Suppressor macrophage treated with lipopolysaccharide for 4 hours (primary cell): ENCODE measurements at regions not wholly inside any gene's neighbourhood (a gene's known extent, or its start where the extent isn't known, plus 50 kb on each side); places are given as distances from the start of the nearest gene placed in this dataset.
A peak's percentile ranks its signal among the peaks of the same experiment; 100 is the strongest.
"Not testable (repeated sequence)": the region's sequence is repeated elsewhere in the genome, so short reads cannot be mapped to it uniquely, and the experiment has no call there.

ENCODE experiments used
- DNase-seq: peaks from one replicate; pipeline ENCODE4 v3.0.0-alpha.2; 2020

- DNase-seq: no peak
These were observed 281.1 kb upstream of the TRIB2 start for GRCh38 chr2:12435430-12436222.

GRCh38 chr2:12436483-12436882 lies 280.3 kb upstream of the TRIB2 start:
- no peak for DNase-seq

- peak; percentile 45 for DNase-seq
These were observed 279.7 kb upstream of the TRIB2 start for GRCh38 chr2:12436935-12437561.

GRCh38 chr2:12440731-12441130 lies 276.0 kb upstream of the TRIB2 start:
- DNase-seq: no peak

- DNase-seq: no peak
These were observed 274.8 kb upstream of the TRIB2 start for GRCh38 chr2:12441750-12442475.

- peak; percentile 14 for DNase-seq
These were observed 274.3 kb upstream of the TRIB2 start for GRCh38 chr2:12442476-12442847.

- DNase-seq: peak; percentile 68
These were observed 267.8 kb upstream of the TRIB2 start for GRCh38 chr2:12448846-12449505.

- DNase-seq: no peak
These were observed 265.0 kb upstream of the TRIB2 start for GRCh38 chr2:12451726-12452125.

- DNase-seq: peak; percentile 83
These were observed 264.6 kb upstream of the TRIB2 start for GRCh38 chr2:12452185-12452584.

GRCh38 chr2:12453731-12454130 lies 263.0 kb upstream of the TRIB2 start:
- DNase-seq: no peak

- DNase-seq: peak; percentile 23
These were observed 261.1 kb upstream of the TRIB2 start for GRCh38 chr2:12455661-12456060.

- peak; percentile 94 for DNase-seq
These were observed 260.2 kb upstream of the TRIB2 start for GRCh38 chr2:12456293-12457106.

- DNase-seq: no peak
These were observed 258.9 kb upstream of the TRIB2 start for GRCh38 chr2:12457831-12458230.

- no peak for DNase-seq
These were observed 253.5 kb upstream of the TRIB2 start for GRCh38 chr2:12463189-12463588.

GRCh38 chr2:12465631-12466135 lies 251.1 kb upstream of the TRIB2 start:
- no peak for DNase-seq

- DNase-seq: no peak
These were observed 249.4 kb upstream of the TRIB2 start for GRCh38 chr2:12467303-12467702.

- no peak for DNase-seq
These were observed 247.6 kb upstream of the TRIB2 start for GRCh38 chr2:12469141-12469561.

- not testable (repeated sequence) for DNase-seq
These were observed 244.5 kb upstream of the TRIB2 start for GRCh38 chr2:12472265-12472664.

- no peak for DNase-seq
These were observed 238.3 kb upstream of the TRIB2 start for GRCh38 chr2:12478151-12479064.

GRCh38 chr2:12479065-12479601 lies 237.6 kb upstream of the TRIB2 start:
- DNase-seq: peak; percentile 40
